Parathyroid adenoma (tissue), 2 donors: ENCODE measurements at regions not wholly inside any gene's neighbourhood (a gene's known extent, or its start where the extent isn't known, plus 50 kb on each side); places are given as distances from the start of the nearest gene placed in this dataset.
"Not testable (repeated sequence)": the region's sequence is repeated elsewhere in the genome, so short reads cannot be mapped to it uniquely, and the experiment has no call there.

Experiments used
- H2AFZ ChIP-seq: fragments of 300-600 bp; sonication (generic); one replicate; pipeline ENCODE4 v1.7.0; 2017; ENCODE audit warnings: antibody characterized with exemption, mild to moderate bottlenecking
- H3K27ac ChIP-seq: fragments of 300-600 bp; sonication (generic); one replicate; pipeline ENCODE4 v1.7.0; 2017
- H3K27me3 ChIP-seq: fragments of 300-600 bp; sonication (generic); one replicate; pipeline ENCODE4 v1.7.0; 2017; ENCODE audit warnings: low read length; ENCODE audit not compliant: control insufficient read depth, insufficient read depth
- H3K36me3 ChIP-seq: fragments of 300-600 bp; sonication (generic); one replicate; pipeline ENCODE4 v1.7.0; 2017; ENCODE audit warnings: low read length; ENCODE audit not compliant: control insufficient read depth, insufficient read depth
- H3K4me1 ChIP-seq: fragments of 300-600 bp; sonication (generic); one replicate; pipeline ENCODE4 v1.7.0; 2017; ENCODE audit warnings: control low read depth
- H3K4me2 ChIP-seq: fragments of 300-600 bp; sonication (generic); one replicate; pipeline ENCODE4 v1.7.0; 2017; ENCODE audit warnings: low read length
- H3K4me3 ChIP-seq: fragments of 300-600 bp; sonication (generic); one replicate; pipeline ENCODE4 v1.7.0; 2017; ENCODE audit warnings: low read depth, low read length
- H3K79me2 ChIP-seq: fragments of 300-600 bp; sonication (generic); one replicate; pipeline ENCODE4 v1.7.0; 2017; ENCODE audit warnings: control low read depth
- H3K9ac ChIP-seq: fragments of 300-600 bp; sonication (generic); one replicate; pipeline ENCODE4 v1.7.0; 2017; ENCODE audit warnings: mild to moderate bottlenecking
- H3K9me3 ChIP-seq: fragments of 300-600 bp; sonication (generic); one replicate; pipeline ENCODE4 v1.7.0; 2017; ENCODE audit warnings: low read length; ENCODE audit not compliant: control insufficient read depth
- CTCF ChIP-seq: fragments of 300-600 bp; sonication (generic); IDR thresholded peaks from one replicate; pipeline ENCODE4 v1.7.0; 2017; ENCODE audit warnings: antibody characterized with exemption, mild to moderate bottlenecking
- donor health status: primary hyperparathyroidism.

- Histone ChIP-seq H3K27ac (no peak overlapping the region), H3K27me3 (no peaks in the 10 kb centered on the region), H3K4me1 (no peaks in the 10 kb centered on the region), H3K79me2 (no peaks in the 10 kb centered on the region), H3K9ac (no peak overlapping the region), H3K36me3 (no peaks in the 10 kb centered on the region), H3K4me2 (no peak overlapping the region), H3K9me3 (no peaks in the 10 kb centered on the region), H2AFZ (no peak overlapping the region), H3K4me3 (no peak overlapping the region)
- no peak for TF ChIP-seq CTCF
Measured at GRCh38 chr3:137693791-137694190, 70.3 kb upstream of the SOX14 start.

GRCh38 chr3:137694836-137695235, 69.3 kb upstream of the SOX14 start:
- H3K9me3 ChIP-seq: no peaks in the 10 kb centered on the region
- no peak overlapping the region for H3K27ac ChIP-seq
- TF ChIP-seq CTCF: no peak
- no peak overlapping the region for H3K4me2 ChIP-seq
- H2AFZ ChIP-seq: no peak overlapping the region
- H3K27me3 ChIP-seq: no peaks in the 10 kb centered on the region
- H3K9ac ChIP-seq: no peak overlapping the region
- no peaks in the 10 kb centered on the region for H3K79me2 ChIP-seq
- H3K36me3 ChIP-seq: no peaks in the 10 kb centered on the region
- no peak overlapping the region for H3K4me3 ChIP-seq
- H3K4me1 ChIP-seq: no peaks in the 10 kb centered on the region

- Histone ChIP-seq H3K36me3 (no peaks in the 10 kb centered on the region), H3K27me3 (no peaks in the 10 kb centered on the region), H2AFZ (no peak overlapping the region), H3K4me3 (no peak overlapping the region), H3K4me2 (no peak overlapping the region), H3K9me3 (no peaks in the 10 kb centered on the region), H3K9ac (no peak overlapping the region), H3K4me1 (no peaks in the 10 kb centered on the region), H3K27ac (no peak overlapping the region), H3K79me2 (no peaks in the 10 kb centered on the region)
- no peak for TF ChIP-seq CTCF
Measured at GRCh38 chr3:137695351-137695750, 68.8 kb upstream of the SOX14 start.

- no peaks in the 10 kb centered on the region for H3K36me3 ChIP-seq
- H3K9me3 ChIP-seq: no peaks in the 10 kb centered on the region
- H3K27ac ChIP-seq: no peak overlapping the region
- no peak overlapping the region for H3K4me2 ChIP-seq
- no peaks in the 10 kb centered on the region for H3K27me3 ChIP-seq
- TF ChIP-seq CTCF: no peak
- no peak overlapping the region for H3K9ac ChIP-seq
- no peaks in the 10 kb centered on the region for H3K79me2 ChIP-seq
- H2AFZ ChIP-seq: no peak overlapping the region
- no peaks in the 10 kb centered on the region for H3K4me1 ChIP-seq
- H3K4me3 ChIP-seq: no peak overlapping the region
Measured at GRCh38 chr3:137709011-137709601, 55.0 kb upstream of the SOX14 start.

- not testable (repeated sequence) for H3K36me3 ChIP-seq, H2AFZ ChIP-seq, H3K27me3 ChIP-seq, H3K4me1 ChIP-seq, H3K4me3 ChIP-seq, H3K9me3 ChIP-seq, H3K4me2 ChIP-seq, H3K27ac ChIP-seq, H3K79me2 ChIP-seq, H3K9ac ChIP-seq
Measured at GRCh38 chr3:137713965-137714364, 50.1 kb upstream of the SOX14 start.
